NCI-H2029 treated with DMSO at 0.1 percent for 48 hours (cell line): ENCODE measurements at regions not wholly inside any gene's neighbourhood (a gene's known extent, or its start where the extent isn't known, plus 50 kb on each side); places are given as distances from the start of the nearest gene placed in this dataset.
A peak's percentile ranks its signal among the peaks of the same experiment; 100 is the strongest.
"Not testable (repeated sequence)": the region's sequence is repeated elsewhere in the genome, so short reads cannot be mapped to it uniquely, and the experiment has no call there.

Experiments used
- DNase-seq: peaks from one replicate; lab custom pipeline; 2025; lab: John Stamatoyannopoulos, UW

DNA sequence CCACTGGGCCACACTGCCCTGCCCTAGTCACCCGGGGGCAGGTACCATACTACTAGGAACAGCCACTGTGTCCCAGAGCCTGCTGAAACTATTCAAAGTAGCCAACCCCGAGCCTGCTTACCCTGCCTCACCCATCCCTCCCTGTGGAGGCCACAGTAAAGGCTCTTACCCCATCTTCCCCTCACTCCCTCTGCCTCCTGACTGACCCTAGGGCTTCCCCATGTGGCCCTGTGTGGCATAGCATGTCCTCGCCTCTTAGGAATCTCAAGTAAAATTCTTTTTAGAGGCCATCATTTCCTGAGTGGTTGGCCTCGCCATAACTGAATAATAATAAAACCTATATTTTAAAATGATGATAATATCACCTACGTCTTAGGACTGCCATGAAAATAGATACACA lies 112.2 kb upstream of the SLC6A11 start:
- DNase-seq = no peak

DNA sequence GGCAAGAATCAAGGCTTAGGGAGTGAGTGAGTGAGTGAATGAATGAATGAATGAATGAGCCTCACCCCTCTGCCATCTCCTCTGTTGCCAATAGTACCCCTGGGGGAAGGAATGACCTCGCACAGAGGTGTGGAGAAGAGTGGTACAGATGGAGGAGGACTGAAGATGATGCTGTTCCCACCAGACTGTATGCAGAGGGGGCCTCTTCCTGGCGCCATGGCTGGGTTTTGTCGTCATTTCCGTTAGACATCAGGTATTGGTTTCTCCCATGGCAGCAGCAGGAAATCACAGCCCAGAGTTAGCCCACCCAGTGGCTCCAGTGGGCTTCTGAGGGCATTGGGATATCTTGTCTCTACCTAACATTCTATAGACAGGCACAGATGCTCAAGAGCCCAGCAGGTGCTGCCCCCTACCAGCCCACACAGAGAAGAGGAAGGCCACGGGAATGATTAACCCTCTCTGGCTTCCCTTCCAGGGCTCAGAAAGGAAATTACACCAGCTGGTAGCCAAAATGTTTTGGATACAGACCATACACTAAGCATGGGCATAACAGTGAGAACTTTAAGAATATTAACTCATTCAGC lies 109.8 kb upstream of the SLC6A11 start:
- no peak for DNase-seq

DNA sequence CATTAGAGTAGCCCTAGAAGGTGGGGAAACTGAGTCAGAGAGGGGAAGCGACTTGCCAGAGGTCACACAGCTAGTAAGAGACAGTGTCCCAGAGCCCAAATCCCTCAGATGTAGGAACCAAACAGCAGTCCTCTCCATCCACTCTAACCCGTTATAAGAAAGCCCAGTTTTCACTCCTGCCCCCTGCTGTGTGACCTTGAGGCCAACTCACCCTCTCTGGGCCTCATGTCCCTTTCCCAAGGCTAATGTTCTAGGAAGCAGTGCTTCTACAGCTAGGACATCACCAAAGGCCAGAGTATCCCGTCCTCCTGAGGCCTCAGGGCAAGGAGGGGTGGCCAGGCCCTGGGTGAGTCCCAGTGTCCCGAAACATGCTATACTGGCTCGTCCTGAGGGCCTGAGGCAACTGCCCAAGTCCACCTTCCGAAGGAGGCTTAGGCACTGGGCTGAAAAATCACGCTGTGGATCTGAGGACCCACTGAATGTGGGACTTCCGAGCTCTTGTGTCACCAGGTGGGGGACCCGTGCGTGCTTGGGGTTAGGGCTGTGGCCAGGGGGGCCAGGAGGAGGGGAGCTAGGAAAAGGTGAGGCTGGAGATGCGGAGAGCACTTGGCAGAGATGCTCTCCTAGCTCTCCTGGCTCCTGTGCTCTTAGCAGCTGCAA lies 109.2 kb upstream of the SLC6A11 start:
- DNase-seq = no peak

GRCh38 chr3:10707400-10708215 lies 108.4 kb upstream of the SLC6A11 start:
- DNase-seq = no peak

DNA sequence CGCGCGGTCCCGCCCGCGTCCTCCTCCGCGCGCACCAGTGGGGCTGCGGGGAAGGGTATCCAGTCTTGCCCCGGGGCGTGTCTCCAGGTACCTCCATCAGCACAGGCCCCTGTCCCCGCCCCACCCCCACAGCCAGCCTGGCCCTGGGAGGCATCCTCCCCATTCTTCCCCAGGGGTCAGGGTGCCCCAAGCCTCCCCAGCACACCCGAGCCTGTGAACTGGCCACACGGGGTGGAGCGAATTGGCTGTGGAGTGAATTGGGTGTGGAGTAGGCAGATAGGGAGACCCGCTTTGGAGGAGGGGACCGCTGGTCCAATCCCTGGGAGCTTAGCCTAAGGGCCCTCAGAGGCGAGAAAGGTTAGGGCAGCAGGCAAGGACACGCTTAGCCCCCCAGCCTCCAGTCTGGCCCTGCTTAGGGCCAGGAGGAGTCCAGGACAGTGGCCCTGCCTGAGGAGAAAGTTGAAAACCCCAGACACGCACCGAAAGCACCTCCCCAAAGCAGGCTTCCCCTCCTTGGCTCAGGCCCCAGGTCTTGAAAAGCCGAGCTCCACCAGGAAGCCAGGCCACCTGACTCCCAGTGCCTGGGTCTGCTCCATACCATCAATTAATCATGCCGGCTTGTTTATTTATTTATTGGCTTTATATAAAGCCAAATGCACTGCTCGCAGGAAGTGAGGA lies 107.7 kb upstream of the SLC6A11 start:
- DNase-seq = no peak

DNA sequence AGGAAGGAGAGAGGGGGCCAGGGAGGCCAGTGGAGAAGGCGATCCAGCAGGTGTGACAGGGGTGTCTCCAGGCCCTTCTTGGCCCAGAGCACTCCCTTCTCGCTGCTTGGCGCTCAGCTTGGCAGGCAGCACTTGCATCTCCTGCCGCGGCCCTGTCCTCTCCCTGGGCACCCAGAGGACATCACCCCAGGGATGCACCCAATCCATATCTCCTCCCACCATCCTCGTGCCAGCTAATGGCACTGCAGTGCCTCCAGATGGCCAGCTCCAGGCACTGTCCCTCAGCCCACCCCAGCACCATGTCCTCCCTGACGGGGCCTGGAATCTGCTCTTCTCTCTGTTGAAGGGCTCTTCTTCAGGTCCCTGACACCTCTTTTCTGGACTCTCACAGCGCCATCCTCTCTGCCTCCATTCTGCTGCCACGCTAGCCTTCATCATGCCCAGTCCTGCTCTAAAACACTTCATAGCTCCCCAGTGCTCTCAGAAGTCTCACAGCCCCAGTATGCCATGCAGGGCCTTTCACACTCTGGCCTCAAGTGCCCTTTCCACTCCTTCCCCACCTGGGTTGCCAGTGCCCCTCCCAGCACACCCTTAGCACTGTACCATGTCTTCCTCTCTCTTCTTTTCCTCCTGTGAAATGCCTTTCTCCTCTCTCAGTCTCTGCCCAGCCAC lies 106.8 kb upstream of the SLC6A11 start:
- DNase-seq = peak; percentile 12

GRCh38 chr3:10712121-10712520 lies 103.9 kb upstream of the SLC6A11 start:
- no peak for DNase-seq

DNA sequence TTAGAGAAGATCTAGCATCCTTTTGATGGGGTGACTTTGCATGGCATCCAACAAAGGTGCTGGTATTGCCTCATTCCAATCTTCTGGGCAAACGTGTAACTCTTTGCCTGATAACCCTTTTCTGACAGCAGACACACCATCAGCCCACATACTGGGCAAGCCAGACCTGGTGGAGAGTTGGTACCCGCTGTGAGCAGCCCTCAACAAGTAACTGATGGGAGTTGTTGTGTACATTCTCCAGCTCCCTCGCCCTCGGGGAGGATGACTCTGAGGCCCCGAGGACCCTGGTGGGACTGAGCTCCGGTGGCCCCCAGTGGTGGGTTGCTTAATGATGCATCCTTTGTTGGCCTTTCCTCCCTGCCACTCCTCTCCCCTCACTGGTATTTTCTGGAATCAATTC lies 102.4 kb upstream of the SLC6A11 start:
- no peak for DNase-seq

DNA sequence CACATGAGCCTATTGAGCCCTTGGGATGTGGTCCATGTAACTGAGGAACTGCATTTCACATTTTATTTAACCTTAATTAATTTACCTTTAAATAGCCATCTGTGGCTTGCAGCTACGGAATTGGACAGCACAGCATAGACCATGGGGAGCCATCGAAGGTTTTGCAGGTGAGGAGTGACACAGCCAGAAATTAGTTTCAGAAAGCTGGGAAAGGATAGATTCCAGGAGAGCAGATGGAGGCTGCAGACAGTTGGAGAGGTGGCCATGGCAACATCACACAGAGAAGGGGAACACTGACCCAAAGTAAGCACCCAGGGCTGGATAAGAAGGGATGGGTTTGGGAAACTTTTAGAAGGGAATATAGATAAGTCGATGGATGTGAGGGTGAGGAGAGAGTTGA lies 100.1 kb upstream of the SLC6A11 start:
- no peak for DNase-seq

GRCh38 chr3:10716964-10717363 lies 99.1 kb upstream of the SLC6A11 start:
- DNase-seq = no peak

- DNase-seq = no peak
Measured at GRCh38 chr3:10717756-10718155, 98.3 kb upstream of the SLC6A11 start.

GRCh38 chr3:10721101-10721500 lies 94.9 kb upstream of the SLC6A11 start:
- DNase-seq = no peak

DNA sequence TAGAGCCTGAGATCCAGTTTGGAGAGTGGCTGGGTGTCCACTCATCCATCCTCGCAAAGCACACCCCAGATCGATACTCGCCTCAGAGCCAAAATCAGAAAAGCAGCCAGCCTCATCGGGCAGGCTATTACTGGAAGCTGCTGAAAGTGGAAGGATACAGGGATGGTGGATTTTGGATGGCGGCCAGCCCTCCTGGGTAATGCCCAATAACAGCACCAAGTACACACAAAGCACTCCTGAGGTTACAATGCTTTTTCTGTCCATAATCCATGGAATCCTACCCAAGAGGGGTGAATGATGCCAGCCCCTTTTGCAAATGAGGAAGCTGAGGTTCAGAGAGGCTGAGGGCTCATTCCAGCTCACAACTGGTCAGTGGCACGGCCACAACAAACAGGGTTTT lies 93.1 kb upstream of the SLC6A11 start:
- DNase-seq = no peak

GRCh38 chr3:10723991-10724390 lies 92.0 kb upstream of the SLC6A11 start:
- no peak for DNase-seq

- DNase-seq = no peak
Measured at GRCh38 chr3:10725067-10725466, 91.0 kb upstream of the SLC6A11 start.

- no peak for DNase-seq
Measured at GRCh38 chr3:10725846-10726245, 90.2 kb upstream of the SLC6A11 start.

GRCh38 chr3:10726787-10727186 lies 89.2 kb upstream of the SLC6A11 start:
- DNase-seq = no peak

GRCh38 chr3:10729439-10729838 lies 86.6 kb upstream of the SLC6A11 start:
- DNase-seq = no peak

DNA sequence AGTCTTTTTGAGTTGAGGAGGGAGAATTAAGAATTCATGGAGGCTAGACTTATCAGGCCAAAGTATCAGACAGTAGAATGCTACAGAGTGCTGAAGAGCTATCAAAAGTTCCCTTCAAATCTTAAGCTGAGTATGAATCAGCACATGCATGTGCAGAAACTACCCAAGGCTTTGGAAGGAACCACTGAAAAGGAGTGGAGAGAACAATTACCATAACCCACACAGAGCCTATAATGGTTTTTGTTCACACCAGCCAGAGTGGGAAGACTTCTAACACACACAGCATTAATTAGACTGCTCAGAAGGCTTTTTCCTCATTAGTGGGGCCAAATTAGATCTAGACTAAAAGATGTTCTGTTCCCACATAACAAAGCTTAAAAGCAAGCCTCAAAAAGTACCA lies 83.7 kb upstream of the SLC6A11 start:
- DNase-seq = no peak

GRCh38 chr3:10733297-10733696 lies 82.7 kb upstream of the SLC6A11 start:
- no peak for DNase-seq

DNA sequence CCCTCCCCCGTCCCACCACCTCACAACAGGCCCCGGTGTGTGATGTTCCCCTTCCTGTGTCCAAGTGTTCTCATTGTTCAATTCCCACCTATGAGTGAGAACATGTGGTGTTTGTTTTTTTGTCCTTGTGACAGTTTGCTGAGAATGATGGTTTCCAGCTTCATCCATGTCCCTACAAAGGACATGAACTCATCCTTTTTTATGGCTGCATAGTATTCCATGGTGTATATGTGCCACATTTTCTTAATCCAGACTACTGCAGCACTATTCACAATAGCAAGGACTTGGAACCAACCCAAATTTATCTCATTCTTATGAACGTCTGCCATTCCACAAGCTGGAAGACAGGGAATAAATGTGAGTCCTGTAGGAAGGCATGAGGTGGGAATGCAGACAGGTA lies 79.6 kb upstream of the SLC6A11 start:
- DNase-seq = not testable (repeated sequence)

- DNase-seq = no peak
Measured at GRCh38 chr3:10737785-10738184, 78.2 kb upstream of the SLC6A11 start.
